Left ventricle myocardium superior (tissue), 1 donor: ENCODE measurements at regions not wholly inside any gene's neighbourhood (a gene's known extent, or its start where the extent isn't known, plus 50 kb on each side); places are given as distances from the start of the nearest gene placed in this dataset.
"Not testable (repeated sequence)": the region's sequence is repeated elsewhere in the genome, so short reads cannot be mapped to it uniquely, and the experiment has no call there.

Source experiments
- ATAC-seq: fragments of 200-7000 bp; cut with Tn5 transposase; one replicate; pipeline ENCODE4 v1.9.1; 2020; ENCODE audit warnings: mild to moderate bottlenecking, moderate library complexity
- DNase-seq: peaks from one replicate; pipeline ENCODE4 v3.0.0-alpha.2; 2020
- intact Hi-C: fragments of 100-400 bp; cut with micrococcal nuclease; formaldehyde crosslinking; loops from one replicate; pipeline ENCODE4 v1.11.0; 2022
- donor health status: DM: no; HTN: yes; CAD: no; lungs with severe emphysema.

- intact Hi-C loops, result no loop called here
- ATAC-seq, result no peak
- no peak for DNase-seq
These were observed 1172.3 kb upstream of the SORCS1 start for GRCh38 chr10:108336836-108337235.

GRCh38 chr10:108327706-108328105, 1163.2 kb upstream of the SORCS1 start:
- DNase-seq, result no peak
- intact Hi-C loops, result no loop called here
- ATAC-seq, result no peak

DNA sequence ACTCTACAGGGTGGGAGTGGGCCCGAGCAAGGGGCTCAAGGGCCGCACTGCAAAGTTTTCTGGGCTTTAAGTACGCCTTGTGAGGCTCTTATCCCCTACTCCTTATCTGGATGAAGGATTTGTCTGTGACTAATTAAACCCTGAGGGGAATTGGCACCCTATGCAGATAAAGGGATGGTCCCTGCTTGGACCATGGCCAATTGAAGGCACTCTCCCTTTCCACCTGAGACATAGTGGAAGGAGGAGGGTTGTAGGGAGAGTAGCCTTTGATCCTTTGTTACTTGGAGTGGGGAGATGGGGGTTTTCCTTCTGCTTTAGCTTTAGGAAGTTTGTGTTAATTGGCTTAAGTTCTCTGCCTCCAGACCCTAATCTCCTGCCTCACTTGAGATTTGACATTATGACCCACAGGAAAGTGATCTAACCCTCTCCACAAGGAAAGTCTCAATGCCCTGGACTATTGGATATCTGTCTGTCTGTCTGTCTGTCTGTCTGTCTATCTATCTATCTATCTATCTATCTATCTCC, 1158.8 kb upstream of the SORCS1 start:
- intact Hi-C loops, result no loop called here
- DNase-seq (no peak), ATAC-seq (no peak)

DNA sequence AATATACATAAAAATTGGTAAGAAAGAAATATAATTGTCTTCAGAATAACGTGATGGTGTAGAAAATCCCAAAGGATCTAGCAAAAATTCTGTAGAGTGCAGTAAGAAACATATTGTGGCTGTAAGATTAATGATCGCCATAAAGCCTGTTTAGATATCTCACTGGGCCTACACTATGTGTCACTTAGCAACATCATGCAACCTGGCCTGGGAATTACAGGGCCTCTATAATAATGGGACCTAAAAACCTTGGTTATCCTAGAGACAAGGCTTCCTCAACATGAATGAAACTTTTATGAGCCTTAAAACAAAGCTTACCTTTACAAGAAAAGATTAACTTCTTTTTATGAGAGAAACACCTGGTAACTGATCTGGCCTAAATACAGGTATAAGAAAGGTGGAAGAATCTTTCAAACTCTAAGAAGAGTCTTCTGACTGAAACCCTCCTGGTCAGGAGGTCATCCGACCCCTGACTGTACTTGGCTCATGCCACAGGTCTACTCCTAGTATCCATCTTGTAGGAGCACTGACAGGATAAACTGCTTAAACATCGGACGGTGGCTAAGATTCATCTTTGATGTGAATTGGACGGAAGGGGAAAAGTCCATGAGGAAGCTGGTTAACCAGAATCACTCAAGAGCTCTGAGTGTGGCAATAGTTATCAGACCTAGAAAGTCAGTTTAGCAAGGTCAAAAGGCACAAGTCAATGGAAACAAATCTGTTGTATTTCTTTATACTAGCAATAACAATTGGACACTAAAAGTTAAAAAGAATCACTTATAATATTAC, 1155.1 kb upstream of the SORCS1 start:
- ATAC-seq (no peak), DNase-seq (no peak)
- intact Hi-C loops, result no loop called here

GRCh38 chr10:108315636-108316035, 1151.1 kb upstream of the SORCS1 start:
- ATAC-seq, intact Hi-C loops, DNase-seq: not testable (repeated sequence)

GRCh38 chr10:108307925-108308312, 1143.4 kb upstream of the SORCS1 start:
- intact Hi-C loops, result no loop called here
- DNase-seq, result no peak
- no peak for ATAC-seq

GRCh38 chr10:108307250-108307924, 1142.9 kb upstream of the SORCS1 start:
- intact Hi-C loops, result no loop called here
- ATAC-seq, result no peak
- no peak for DNase-seq

- ATAC-seq (no peak), DNase-seq (no peak)
- intact Hi-C loops, result no loop called here
These were observed 1138.6 kb upstream of the SORCS1 start for GRCh38 chr10:108303149-108303548.

- DNase-seq (no peak), ATAC-seq (no peak)
- intact Hi-C loops, result no loop called here
These were observed 1136.5 kb upstream of the SORCS1 start for GRCh38 chr10:108301002-108301401.

GRCh38 chr10:108290823-108291222, 1126.3 kb upstream of the SORCS1 start:
- no peak for DNase-seq

DNA sequence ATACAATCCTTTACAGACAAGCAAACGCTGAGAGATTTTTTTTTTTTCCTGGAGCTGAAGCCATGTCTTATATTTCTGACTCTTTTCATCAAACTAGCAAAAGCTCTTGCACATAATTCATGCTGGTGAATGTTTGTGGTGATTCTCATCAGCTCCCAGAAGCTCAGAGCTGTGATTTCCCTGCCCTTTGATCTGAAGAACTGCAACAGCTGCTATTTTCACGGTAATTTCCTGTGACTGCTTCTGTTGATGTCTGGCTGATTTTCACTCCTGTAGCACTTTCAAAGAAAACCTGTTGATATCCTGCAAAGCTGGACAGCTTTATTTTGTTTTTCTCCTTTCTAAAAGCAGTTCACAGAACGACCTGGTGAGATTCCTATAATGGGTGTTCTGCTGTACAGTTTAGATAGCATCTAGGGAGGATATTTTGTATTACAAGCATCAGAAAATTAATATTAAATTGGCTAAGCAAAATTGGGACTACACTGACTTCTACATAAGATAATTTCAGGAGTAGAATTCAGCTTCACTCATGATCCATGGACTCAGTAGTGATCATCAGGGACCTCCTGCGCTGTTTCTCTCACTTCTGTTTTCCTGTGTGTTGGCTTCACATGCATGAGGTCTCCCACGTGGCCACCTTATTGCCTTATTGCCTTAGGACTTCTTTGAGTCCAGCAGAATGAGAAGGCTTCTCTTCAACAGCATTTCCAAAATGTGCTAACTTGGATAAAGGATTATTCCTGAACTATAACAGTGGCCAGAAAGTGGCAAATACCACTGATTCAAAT, 1111.6 kb upstream of the SORCS1 start:
- intact Hi-C loops, result no loop called here
- DNase-seq (no peak), ATAC-seq (no peak)

More at GRCh38 chr10:108290823-108291222, 1126.3 kb upstream of the SORCS1 start:
- ATAC-seq, result no peak
- intact Hi-C loops, result no loop called here

DNA sequence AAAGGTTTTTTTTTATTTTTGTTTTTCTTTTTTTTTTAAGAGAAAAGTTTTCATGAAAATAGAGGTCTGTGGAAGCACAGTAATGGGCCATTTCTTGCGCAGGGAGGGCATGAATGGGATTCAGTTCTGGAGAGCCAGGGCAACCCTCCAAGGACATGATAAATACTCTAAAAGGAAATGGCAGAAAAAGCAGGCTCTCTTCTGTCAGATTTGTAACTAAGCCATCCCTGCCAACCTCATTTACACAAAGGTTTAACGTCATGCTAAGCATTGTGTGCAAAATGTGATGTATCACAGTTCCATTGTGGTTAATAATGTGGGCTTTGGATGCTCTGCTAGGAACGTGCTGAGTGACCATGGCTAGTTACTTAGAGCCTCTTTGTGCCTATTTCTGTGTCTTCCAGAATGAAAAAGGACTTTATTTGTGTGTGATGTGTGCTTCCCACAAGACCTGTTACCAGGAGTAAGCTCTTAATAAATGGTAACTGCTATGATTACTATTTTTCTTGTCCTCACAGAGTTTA, 1095.9 kb upstream of the SORCS1 start:
- ATAC-seq, result no peak
- no peak for DNase-seq

GRCh38 chr10:108254089-108254488, 1089.6 kb upstream of the SORCS1 start:
- intact Hi-C loops, result no loop called here
- DNase-seq (no peak), ATAC-seq (no peak)

More for the DNA sequence above, 1095.9 kb upstream of the SORCS1 start:
- intact Hi-C loops, result no loop called here

GRCh38 chr10:108252771-108253170, 1088.3 kb upstream of the SORCS1 start:
- ATAC-seq (no peak), DNase-seq (no peak)
- intact Hi-C loops, result no loop called here

GRCh38 chr10:108250936-108251620, 1086.6 kb upstream of the SORCS1 start:
- DNase-seq (no peak), ATAC-seq (no peak)
- intact Hi-C loops, result no loop called here

- DNase-seq (no peak), ATAC-seq (no peak)
- intact Hi-C loops, result no loop called here
These were observed 1085.4 kb upstream of the SORCS1 start for GRCh38 chr10:108249940-108250339.

DNA sequence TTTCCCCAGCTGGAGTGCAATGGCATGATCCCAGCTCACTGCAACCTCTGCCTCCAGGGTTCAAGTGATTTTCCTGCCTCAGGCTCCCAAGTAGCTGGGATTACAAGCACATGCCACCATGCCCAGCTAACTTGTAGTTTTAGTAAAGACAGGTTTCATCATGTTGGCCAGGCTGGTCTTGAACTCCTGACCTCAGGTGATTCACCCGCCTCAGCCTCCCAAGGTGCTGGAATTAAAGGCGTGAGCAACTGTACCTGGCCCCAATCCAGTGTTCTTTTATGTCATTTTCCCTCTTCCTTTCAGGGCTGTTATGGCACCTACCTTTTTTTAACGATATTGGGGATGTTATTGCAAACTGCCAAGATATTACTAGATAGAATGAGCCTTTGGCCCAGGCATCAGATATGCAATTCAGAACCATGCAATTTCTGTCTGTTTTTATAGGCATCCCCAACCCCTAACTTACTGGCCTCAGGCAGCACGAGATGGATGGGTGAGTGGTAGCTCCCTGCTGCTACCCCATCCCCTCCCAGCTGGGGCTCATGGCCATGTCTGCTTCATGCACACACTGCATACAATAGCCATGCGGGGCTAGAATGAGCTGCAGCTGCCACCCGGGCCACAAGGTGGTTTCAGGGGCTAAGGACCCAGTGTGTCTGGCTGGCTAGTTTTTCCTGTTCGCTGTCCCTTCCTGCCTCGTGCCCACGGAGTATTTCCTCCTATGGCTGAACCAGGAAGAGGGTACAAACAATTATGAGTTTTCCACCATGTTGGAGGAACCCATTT, 1080.1 kb upstream of the SORCS1 start:
- DNase-seq (no peak), ATAC-seq (no peak)
- intact Hi-C loops, result no loop called here

DNA sequence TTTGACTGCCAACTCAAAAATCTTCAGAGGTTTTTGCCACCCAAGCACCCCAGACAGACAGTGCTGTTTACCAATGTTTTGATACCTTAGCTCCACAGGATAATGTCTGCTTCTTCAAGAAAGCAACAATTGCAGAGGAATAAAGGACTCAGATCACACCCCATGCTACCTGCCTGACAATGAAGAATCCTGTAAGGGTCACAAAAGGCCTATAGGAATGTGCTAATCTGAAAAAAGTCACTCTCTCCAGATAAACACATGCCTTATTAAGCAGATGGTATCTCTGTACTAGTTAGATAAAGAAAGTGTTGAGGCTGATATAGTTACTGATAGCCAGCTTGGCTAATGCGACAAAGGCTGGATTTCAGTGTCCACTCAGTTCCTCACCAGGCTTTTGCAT, 1076.7 kb upstream of the SORCS1 start:
- intact Hi-C loops, result no loop called here
- ATAC-seq (no peak), DNase-seq (no peak)
